GM21526 (cell line): ENCODE measurements at regions not wholly inside any gene's neighbourhood (a gene's known extent, or its start where the extent isn't known, plus 50 kb on each side); places are given as distances from the start of the nearest gene placed in this dataset.
"Not testable (repeated sequence)": the region's sequence is repeated elsewhere in the genome, so short reads cannot be mapped to it uniquely, and the experiment has no call there.

Source experiments
- ATAC-seq: cut with Tn5 transposase; IDR thresholded peaks from one replicate; pipeline ENCODE4 v1.9.1; 2021; ENCODE audit warnings: moderate library complexity; ENCODE audit not compliant: unreplicated experiment, low FRiP score

DNA sequence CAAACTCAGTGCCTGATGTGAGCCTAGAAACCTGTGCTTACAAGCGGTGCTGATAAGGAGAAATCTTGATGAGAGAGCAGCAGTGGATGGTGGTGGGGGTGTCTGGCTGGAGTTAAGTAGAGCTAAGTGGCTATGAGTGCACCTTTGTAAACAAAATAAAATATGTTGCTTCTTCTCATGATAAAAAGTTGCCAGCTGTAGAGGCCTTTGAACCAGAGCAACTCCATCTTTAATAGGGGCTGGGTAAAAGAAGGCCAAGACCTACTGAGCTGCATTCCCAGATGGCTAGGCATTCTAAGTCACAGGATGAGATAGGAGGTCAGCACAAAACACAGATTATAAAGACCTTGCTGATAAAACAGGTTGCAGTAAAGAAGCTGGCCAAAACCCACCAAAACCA, 107.6 kb upstream of the FAM3C start:
- no peak for ATAC-seq

- no peak for ATAC-seq
These were observed 106.9 kb upstream of the FAM3C start for GRCh38 chr7:121503039-121503438.

DNA sequence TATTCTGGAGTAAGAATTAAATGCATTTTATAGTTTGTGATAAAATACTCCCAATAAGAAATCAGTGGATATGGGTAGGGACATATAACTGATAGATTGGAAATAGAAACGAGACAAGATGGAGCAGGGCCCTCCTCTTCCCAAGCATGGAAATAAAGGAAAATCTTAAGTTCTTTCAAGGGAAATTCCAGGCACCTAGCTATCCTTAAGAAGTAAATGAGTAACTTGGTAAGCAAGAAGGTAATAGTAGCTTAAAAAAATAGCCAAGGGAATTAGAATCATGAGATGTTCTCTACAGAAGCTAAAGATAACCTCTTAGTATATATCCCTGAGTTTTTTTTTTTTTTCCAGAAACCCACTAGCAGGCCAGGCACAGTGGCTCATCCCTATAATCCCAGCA, 105.5 kb upstream of the FAM3C start:
- ATAC-seq, result no peak

GRCh38 chr7:121500360-121501058, 104.4 kb upstream of the FAM3C start:
- no peak for ATAC-seq

- no peak for ATAC-seq
These were observed 103.5 kb upstream of the FAM3C start for GRCh38 chr7:121499624-121500023.

- ATAC-seq, result no peak
These were observed 102.7 kb upstream of the FAM3C start for GRCh38 chr7:121498816-121499215.

DNA sequence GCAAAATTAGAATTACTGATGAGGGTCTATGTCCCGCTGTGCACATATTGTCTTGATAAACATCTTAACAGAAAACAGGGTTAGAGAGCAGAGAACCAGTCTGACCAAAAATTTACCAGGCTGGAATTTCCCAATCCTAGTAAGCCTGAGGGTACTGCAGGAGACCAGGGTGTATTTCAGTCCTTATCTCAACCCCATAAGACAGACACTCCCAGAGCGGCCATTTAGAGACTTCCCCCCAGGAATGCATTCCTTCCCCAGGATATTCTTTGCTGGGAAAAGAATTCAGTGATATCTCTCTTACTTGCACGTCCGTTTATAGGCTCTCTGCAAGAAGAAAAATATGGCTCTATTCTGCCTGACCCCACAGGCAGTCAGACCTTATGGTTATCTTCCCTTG, 101.4 kb upstream of the FAM3C start:
- ATAC-seq, result not testable (repeated sequence)

DNA sequence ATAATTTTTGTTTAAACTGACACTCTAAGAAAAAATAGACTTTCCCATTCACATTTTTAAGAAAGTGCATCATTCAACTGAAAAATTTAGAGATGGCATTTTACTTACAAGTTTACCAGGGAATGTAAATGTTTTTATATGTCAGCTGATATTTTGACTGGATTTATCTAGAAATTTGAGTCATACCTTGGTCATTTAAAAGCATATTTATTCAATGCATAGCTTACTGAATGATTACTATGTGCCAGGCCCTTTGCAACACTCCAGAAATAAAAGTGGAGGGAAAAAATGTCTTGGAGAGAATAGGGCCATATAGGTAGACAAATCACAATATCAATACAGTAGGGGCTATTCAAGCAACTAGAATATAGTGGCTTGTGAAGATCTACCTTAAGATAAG, 98.4 kb upstream of the FAM3C start:
- ATAC-seq, result no peak

DNA sequence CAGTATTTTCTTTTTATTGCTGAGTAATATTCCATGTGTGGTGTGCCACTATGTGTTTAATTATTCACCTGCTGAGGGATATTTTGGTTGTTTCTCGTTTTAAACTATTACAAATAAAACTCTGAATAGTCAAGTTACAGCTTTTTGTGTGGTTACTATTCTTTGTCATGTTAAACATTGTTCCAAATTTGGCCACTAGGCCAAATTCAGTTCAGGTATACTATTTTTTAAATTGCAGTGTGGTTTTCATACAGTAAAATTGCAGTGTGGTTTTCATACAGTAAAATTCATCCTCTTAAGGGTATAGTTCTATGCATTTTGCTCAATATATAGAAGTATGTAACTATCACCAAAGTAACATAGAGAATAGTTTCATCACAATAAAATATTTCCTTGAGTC, 97.4 kb upstream of the FAM3C start:
- no peak for ATAC-seq

GRCh38 chr7:121490309-121490708, 94.2 kb upstream of the FAM3C start:
- ATAC-seq, result no peak

GRCh38 chr7:121489440-121489839, 93.3 kb upstream of the FAM3C start:
- ATAC-seq, result no peak

DNA sequence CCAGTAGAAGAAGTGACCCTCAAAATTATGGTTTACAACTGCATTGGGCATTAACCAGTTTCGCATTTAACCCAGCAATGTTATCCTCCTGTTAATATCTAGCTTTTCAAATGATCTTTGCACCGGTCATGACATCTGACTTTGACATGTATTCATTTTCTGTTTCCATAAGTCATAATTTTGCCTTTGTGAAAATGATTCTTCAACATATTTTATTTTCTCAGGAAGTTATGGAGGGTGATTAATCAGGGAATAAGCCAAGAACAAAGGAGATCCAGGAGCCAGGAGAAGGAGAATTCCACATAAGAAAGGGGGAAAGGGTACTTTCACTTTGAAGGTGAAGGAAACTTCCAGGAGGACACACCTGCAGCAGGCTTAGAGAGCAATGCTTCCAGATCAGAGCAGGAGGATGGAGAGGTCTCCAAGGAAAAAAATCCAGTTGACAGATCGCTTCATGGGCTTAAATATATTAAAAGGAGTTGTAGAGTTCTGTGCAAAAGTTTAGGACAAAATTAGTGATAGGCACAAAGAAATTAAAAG, 92.1 kb upstream of the FAM3C start:
- ATAC-seq, result no peak

GRCh38 chr7:121486590-121486989, 90.5 kb upstream of the FAM3C start:
- ATAC-seq, result no peak

DNA sequence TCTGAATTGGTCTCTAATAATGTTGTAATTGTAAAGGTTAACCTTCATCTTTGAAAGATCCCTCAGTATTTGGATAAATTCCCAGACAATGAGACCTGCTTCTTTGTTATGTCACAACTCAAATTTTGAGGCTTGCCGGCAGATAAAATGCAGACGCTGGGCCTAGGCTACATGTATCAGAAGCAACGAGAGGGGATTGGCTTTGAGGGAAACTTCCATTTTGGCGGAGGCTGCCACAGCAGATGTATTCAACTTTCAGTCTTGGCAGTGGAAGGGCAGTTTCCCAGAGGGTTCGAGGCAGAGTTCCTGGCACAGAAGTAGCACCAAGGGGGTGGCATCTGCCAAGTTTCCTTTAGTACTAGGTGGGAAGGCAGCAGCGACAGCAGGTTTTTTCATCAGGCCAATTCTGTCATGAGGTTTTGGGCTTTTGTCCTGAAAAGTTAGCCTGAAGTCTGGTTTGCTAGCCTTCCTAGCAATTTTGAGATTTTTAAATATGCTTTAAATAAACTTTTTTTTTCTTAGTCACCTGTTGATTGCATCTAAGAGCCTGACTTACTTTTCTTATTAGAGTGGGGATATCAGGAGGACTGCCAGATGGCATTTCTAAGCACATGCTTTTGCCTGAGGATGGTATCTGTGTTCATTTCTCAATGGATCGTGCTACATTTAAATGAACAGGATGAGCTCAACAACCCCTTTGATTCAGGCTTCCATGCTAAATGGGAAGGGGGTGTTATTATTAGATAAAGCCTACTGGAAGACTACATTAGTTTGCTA, 89.5 kb upstream of the FAM3C start:
- no peak for ATAC-seq

GRCh38 chr7:121484089-121484763, 88.1 kb upstream of the FAM3C start:
- ATAC-seq, result no peak

- no peak for ATAC-seq
These were observed 84.6 kb upstream of the FAM3C start for GRCh38 chr7:121480566-121481335.

DNA sequence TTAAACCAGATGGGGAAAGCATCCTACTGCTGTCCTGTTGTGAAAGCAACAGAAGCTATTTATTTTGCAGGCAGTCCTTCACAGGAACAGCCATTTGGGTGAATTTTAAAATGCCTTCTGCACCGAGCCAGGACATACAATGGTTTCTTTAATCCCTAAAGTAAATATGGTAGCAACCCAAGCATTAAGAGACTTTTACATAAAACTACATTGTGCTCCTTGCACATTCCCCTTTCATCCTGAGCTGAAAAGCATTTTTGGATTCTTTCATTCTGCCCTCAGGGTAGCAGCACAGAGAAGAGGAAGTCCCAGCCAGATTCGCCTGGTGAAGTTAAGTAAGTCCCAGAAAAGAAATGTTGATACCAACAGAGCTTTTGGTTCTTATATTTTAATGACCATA, 84.0 kb upstream of the FAM3C start:
- no peak for ATAC-seq

DNA sequence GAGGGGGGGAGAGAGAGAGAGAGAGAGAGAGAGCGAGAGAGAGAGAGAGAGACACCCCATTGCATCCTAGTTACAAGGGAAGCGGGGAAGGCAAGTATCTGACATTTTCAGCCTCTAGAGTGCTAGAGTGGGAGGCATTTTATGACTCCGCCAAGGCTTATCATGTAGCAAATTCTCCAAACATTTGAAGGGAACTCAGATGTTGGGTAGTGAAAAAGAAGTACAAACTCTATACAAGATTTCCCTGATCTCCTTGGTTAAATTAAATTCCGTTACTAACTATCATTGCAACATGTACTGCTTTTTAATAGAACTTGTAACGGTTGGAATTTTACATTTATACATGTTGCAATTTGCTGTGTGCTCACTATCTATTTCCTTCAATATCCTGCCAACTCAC, 83.4 kb upstream of the FAM3C start:
- ATAC-seq, result no peak

- ATAC-seq, result no peak
These were observed 79.7 kb upstream of the FAM3C start for GRCh38 chr7:121475806-121476205.

DNA sequence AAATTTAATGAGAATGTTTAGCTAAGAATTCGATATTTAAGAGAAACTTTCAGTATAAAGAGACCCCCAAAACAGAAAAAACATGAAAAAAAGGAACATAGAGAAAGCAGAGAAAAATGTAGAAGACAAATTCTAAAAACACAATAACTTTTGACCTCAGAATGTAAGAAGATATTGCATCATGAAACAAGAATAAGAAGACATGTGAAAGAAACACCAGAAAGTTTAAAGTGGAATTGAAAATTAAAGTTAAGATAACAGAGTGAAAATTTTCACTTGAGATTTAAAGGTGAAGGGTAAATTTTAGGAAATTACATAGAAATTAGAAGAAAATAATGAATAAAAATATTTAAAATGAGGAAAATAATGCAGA, 78.2 kb upstream of the FAM3C start:
- ATAC-seq, result no peak
